Heart left ventricle (tissue), 13 donors: ENCODE measurements at regions not wholly inside any gene's neighbourhood (a gene's known extent, or its start where the extent isn't known, plus 50 kb on each side); places are given as distances from the start of the nearest gene placed in this dataset.

Experiments used
- POLR2A ChIP-seq, 2 donors: fragments of 450-650 bp; IDR thresholded peaks; one replicate each; pipeline ENCODE4 v1.6.1; 2017; ENCODE audit warnings: antibody characterized with exemption in 2 of 2, mild to moderate bottlenecking in 2 of 2, moderate library complexity in 2 of 2
- TF ChIP-seq, protein P1 (sequence below), 12 donors: fragments of 200-600 bp; sonication (generic) in 4 of 12; IDR thresholded peaks; one replicate each; pipeline versions ENCODE4 v1.5.0 to v1.8.0; 2018 to 2022; ENCODE audit warnings: antibody characterized with exemption in 12 of 12, mild to moderate bottlenecking in 5 of 12
- donor health status: ischemic (EF 13 %, LVEDD 7.1; RV severe dilation, severe dysfunction).
- donor health status: DM: no; HTN: yes; CAD: no.
- donor health status: DM: no; HTN: no; CAD: no.
- donor health status: ischemic (EF 25% LVEDD 6.9; RV normal size, moderate dysfunction).
- donor health status: ischemic (EF 25% LVEDD 5.7; RV mildly dilated, moderate dysfunction).
- donor health status: ischemic (EF 35%, LVEDD 5.7; RV mildly dilated, moderate dysfunction).
- donor health status: nonischemic (EF 11% LVEDD 7.7; RV severe dilation, severe dysfunction).
- donor health status: DM: yes; HTN: yes; CAD: no.
- donor health status: PGD.
- donor health status: ischemic (EF 29% LVEDD 5.4; RV normal size, mild dysfunction).
- donor health status: nonischemic (EF 23%, LVEDD 6.1; RV moderate dilation, normal function).

DNA sequence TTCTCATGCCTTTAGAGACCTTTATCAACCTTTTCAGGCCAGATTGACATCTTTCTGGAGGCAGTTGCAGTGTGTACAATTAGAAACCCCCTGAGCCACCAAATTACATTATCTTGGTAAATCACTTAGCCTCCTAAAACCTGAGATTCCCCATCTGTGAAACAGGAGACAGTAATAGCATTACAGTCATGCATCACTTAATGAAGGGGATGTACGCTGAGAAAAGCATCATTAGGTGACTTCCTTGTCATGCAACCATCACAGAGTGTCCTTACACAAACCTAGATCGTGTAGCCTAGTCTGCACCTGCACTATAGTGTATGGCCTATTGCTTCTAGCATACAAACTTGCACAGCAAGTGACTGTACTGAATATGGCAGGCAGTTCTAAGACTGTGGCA, 400.8 kb upstream of the CNTN3 start:
- TF ChIP-seq, protein P1, sequence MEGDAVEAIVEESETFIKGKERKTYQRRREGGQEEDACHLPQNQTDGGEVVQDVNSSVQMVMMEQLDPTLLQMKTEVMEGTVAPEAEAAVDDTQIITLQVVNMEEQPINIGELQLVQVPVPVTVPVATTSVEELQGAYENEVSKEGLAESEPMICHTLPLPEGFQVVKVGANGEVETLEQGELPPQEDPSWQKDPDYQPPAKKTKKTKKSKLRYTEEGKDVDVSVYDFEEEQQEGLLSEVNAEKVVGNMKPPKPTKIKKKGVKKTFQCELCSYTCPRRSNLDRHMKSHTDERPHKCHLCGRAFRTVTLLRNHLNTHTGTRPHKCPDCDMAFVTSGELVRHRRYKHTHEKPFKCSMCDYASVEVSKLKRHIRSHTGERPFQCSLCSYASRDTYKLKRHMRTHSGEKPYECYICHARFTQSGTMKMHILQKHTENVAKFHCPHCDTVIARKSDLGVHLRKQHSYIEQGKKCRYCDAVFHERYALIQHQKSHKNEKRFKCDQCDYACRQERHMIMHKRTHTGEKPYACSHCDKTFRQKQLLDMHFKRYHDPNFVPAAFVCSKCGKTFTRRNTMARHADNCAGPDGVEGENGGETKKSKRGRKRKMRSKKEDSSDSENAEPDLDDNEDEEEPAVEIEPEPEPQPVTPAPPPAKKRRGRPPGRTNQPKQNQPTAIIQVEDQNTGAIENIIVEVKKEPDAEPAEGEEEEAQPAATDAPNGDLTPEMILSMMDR (IDR thresholded peaks at IDR 0.05) = no peak
- no peak for TF ChIP-seq POLR2A (IDR thresholded peaks at IDR 0.05)
